Hepatocyte (in vitro differentiated cells): ENCODE measurements at regions not wholly inside any gene's neighbourhood (a gene's known extent, or its start where the extent isn't known, plus 50 kb on each side); places are given as distances from the start of the nearest gene placed in this dataset.

Experiments
- DNase-seq: peaks from one replicate; pipeline ENCODE4 v3.0.0-alpha.2; 2016; ENCODE audit warnings: low spot score
- H2AFZ ChIP-seq: fragments of 200-600 bp; sonication (generic); 2 replicates; pipeline ENCODE4 v1.6.0; 2016; ENCODE audit warnings: antibody characterized with exemption, mild to moderate bottlenecking
- H3K27ac ChIP-seq: fragments of 200-600 bp; sonication (generic); 2 replicates; pipeline ENCODE4 v1.5.1; 2016; ENCODE audit warnings: mild to moderate bottlenecking
- H3K27me3 ChIP-seq: fragments of 200-600 bp; sonication (generic); 2 replicates; pipeline ENCODE4 v1.6.1; 2016
- H3K36me3 ChIP-seq: fragments of 200-600 bp; sonication (generic); replicated peaks from 2 replicates; pipeline ENCODE4 v1.5.1; 2016; ENCODE audit warnings: low read depth; ENCODE audit not compliant: insufficient read depth
- H3K4me1 ChIP-seq: fragments of 200-600 bp; sonication (generic); 2 replicates; pipeline ENCODE4 v1.5.1; 2016; ENCODE audit warnings: mild to moderate bottlenecking, moderate library complexity; ENCODE audit not compliant: insufficient read depth
- H3K4me2 ChIP-seq: fragments of 200-600 bp; sonication (generic); 2 replicates; pipeline ENCODE4 v1.6.0; 2016
- H3K4me3 ChIP-seq: fragments of 200-600 bp; sonication (generic); 2 replicates; pipeline ENCODE4 v1.5.1; 2016; ENCODE audit warnings: mild to moderate bottlenecking
- H3K79me2 ChIP-seq: fragments of 200-600 bp; sonication (generic); 2 replicates; pipeline ENCODE4 v1.6.0; 2017; ENCODE audit warnings: mild to moderate bottlenecking
- H3K9me2 ChIP-seq: fragments of 200-600 bp; sonication (generic); replicated peaks from 2 replicates; pipeline ENCODE4 v1.6.0; 2017; ENCODE audit warnings: mild to moderate bottlenecking; ENCODE audit not compliant: insufficient read depth
- H3K9me3 ChIP-seq: fragments of 200-600 bp; sonication (generic); 2 replicates; pipeline ENCODE4 v1.5.1; 2016; ENCODE audit warnings: low read depth, mild to moderate bottlenecking
- H4K20me1 ChIP-seq: fragments of 200-600 bp; sonication (generic); 2 replicates; pipeline ENCODE4 v1.6.0; 2016; ENCODE audit warnings: mild to moderate bottlenecking; ENCODE audit not compliant: insufficient read depth, poor library complexity, severe bottlenecking
- CTCF ChIP-seq: fragments of 200-600 bp; sonication (generic); IDR thresholded peaks from 2 replicates; pipeline ENCODE4 v1.5.1; 2016; ENCODE audit warnings: antibody characterized with exemption, mild to moderate bottlenecking; ENCODE audit not compliant: poor library complexity
- EZH2 ChIP-seq: fragments of 200-600 bp; sonication (generic); IDR thresholded peaks from 2 replicates; pipeline ENCODE4 v1.6.1; 2016; ENCODE audit warnings: antibody characterized with exemption, mild to moderate bottlenecking, borderline replicate concordance
- EZH2phosphoT487 ChIP-seq: fragments of 200-600 bp; sonication (generic); IDR thresholded peaks from one replicate; pipeline ENCODE4 v1.6.1; 2018; ENCODE audit warnings: antibody characterized with exemption, mild to moderate bottlenecking, low read depth, moderate library complexity; ENCODE audit not compliant: unreplicated experiment, severe bottlenecking
- WGBS: methylation state at CpG from one replicate; pipeline ENCODE4 v1.1.6; 2016; ENCODE audit warnings: low lambda C conversion rate; ENCODE audit errors: missing lambda C conversion rate; 5-methylcytosine and 5-hydroxymethylcytosine counted together

GRCh38 chr3:16692486-16693344 is 87.5 kb upstream of the DAZL start:
- Histone ChIP-seq H2AFZ (no peak overlapping the region), H3K9me2 (no peaks in the 10 kb centered on the region)

GRCh38 chr3:16693820-16694219 is 88.6 kb upstream of the DAZL start:
- Histone ChIP-seq H3K79me2 (no peaks in the 10 kb centered on the region), H4K20me1 (no peaks in the 10 kb centered on the region), H3K4me2 (no peak overlapping the region), H3K9me3 (no peaks in the 10 kb centered on the region), H3K27me3 (no peaks in the 10 kb centered on the region), H3K4me3 (no peak overlapping the region), H3K4me1 (no peaks in the 10 kb centered on the region), H2AFZ (no peak overlapping the region), H3K9me2 (no peaks in the 10 kb centered on the region), H3K27ac (no peak overlapping the region), H3K36me3 (no peaks in the 10 kb centered on the region)
- TF ChIP-seq EZH2phosphoT487: no peak
- no peak for TF ChIP-seq CTCF
- no peak for TF ChIP-seq EZH2
- 43% methylated on average over 2 of the region's 2 CpGs for WGBS
- no peak for DNase-seq

More at GRCh38 chr3:16692486-16693344, 87.5 kb upstream of the DAZL start:
- Histone ChIP-seq H3K4me2 (no peak overlapping the region), H4K20me1 (no peaks in the 10 kb centered on the region), H3K27me3 (no peaks in the 10 kb centered on the region), H3K36me3 (no peaks in the 10 kb centered on the region), H3K9me3 (no peaks in the 10 kb centered on the region), H3K79me2 (no peaks in the 10 kb centered on the region), H3K27ac (no peak overlapping the region), H3K4me1 (no peaks in the 10 kb centered on the region), H3K4me3 (no peak overlapping the region)
- no peak for DNase-seq
- no peak for TF ChIP-seq EZH2
- no peak for TF ChIP-seq EZH2phosphoT487
- TF ChIP-seq CTCF: no peak
- 88% methylated on average over 8 of the region's 8 CpGs for WGBS

GRCh38 chr3:16695710-16696109 is 90.5 kb upstream of the DAZL start:
- no peaks in the 10 kb centered on the region for H4K20me1 ChIP-seq
- H3K9me3 ChIP-seq: no peaks in the 10 kb centered on the region
- H3K27me3 ChIP-seq: no peaks in the 10 kb centered on the region
- H3K79me2 ChIP-seq: no peaks in the 10 kb centered on the region
- no peaks in the 10 kb centered on the region for H3K36me3 ChIP-seq
- no peak overlapping the region for H2AFZ ChIP-seq
- H3K4me3 ChIP-seq: no peak overlapping the region
- no peaks in the 10 kb centered on the region for H3K4me1 ChIP-seq
- no peak for TF ChIP-seq EZH2phosphoT487
- TF ChIP-seq CTCF: no peak
- TF ChIP-seq EZH2: no peak
- no peak for DNase-seq
- no peaks in the 10 kb centered on the region for H3K9me2 ChIP-seq
- no peak overlapping the region for H3K27ac ChIP-seq
- H3K4me2 ChIP-seq: no peak overlapping the region
- WGBS: 91% methylated on average over 4 of the region's 4 CpGs
